Gastrocnemius medialis (tissue), 4 donors: ENCODE measurements at regions not wholly inside any gene's neighbourhood (a gene's known extent, or its start where the extent isn't known, plus 50 kb on each side); places are given as distances from the start of the nearest gene placed in this dataset.

Experiments used
- CTCF ChIP-seq, 5 experiments: fragments of 450-650 bp in 3 of 5; fragments of 200-600 bp in 2 of 5; sonication (generic) in 2 of 5; IDR thresholded peaks in 4 of 5; conservative IDR thresholded peaks in 1 of 5; 1 replicate in 4 of 5; 2 replicates in 1 of 5; pipeline ENCODE4 v1.5.1; 2016 to 2019; ENCODE audit warnings: antibody characterized with exemption in 5 of 5, mild to moderate bottlenecking in 3 of 5, moderate library complexity in 3 of 5
- POLR2A ChIP-seq, 2 donors: fragments of 450-650 bp; IDR thresholded peaks; one replicate each; pipeline ENCODE4 v1.6.1; 2017; ENCODE audit warnings: antibody characterized with exemption in 2 of 2, mild to moderate bottlenecking in 2 of 2, moderate library complexity in 2 of 2

- TF ChIP-seq CTCF (IDR thresholded peaks at IDR 0.05 in 4 of 5, conservative IDR thresholded peaks at IDR 0.05 in 1 of 5) (no peak), POLR2A (IDR thresholded peaks at IDR 0.05) (no peak)
Observed at GRCh38 chr21:15255261-15255660, 190.5 kb upstream of the NRIP1 start.
